ENCODE measurements at regions not wholly inside any gene's neighbourhood (a gene's known extent, or its start where the extent isn't known, plus 50 kb on each side); places are given as distances from the start of the nearest gene placed in this dataset.

DNA sequence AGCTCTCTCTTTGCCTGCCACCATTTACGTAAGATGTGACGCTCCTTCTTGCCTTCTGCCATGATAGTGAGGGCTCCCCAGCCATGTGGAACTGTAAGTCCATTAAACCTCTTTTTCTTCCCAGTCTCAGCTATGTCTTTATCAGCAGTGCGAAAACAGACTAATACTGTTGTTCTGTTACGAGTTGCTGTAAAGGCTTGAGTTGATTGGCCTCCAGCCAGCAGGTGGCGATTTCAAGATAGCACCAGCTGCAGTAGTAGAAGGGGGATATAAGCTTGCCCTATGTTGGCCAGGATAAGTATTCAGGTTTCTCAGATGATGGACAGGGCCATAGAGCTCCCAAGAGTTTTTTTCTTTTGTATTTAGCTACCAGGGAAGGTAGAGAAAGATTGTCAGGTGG lies 385.5 kb downstream of the MZT1 start:
- Mint-ChIP-seq H3K4me3 (no peak overlapping the region), H3K27ac (no peak overlapping the region), H3K36me3 (no peaks in the 10 kb centered on the region), H3K9me3 (peaks cover 3 to 9% (median 6%) of the 10 kb centered on the region in 3 donors), H3K4me1 (peaks cover 0 to 4% (median 0%) of the 10 kb centered on the region in 3 donors), H3K27me3 (no peaks in the 10 kb centered on the region)

DNA sequence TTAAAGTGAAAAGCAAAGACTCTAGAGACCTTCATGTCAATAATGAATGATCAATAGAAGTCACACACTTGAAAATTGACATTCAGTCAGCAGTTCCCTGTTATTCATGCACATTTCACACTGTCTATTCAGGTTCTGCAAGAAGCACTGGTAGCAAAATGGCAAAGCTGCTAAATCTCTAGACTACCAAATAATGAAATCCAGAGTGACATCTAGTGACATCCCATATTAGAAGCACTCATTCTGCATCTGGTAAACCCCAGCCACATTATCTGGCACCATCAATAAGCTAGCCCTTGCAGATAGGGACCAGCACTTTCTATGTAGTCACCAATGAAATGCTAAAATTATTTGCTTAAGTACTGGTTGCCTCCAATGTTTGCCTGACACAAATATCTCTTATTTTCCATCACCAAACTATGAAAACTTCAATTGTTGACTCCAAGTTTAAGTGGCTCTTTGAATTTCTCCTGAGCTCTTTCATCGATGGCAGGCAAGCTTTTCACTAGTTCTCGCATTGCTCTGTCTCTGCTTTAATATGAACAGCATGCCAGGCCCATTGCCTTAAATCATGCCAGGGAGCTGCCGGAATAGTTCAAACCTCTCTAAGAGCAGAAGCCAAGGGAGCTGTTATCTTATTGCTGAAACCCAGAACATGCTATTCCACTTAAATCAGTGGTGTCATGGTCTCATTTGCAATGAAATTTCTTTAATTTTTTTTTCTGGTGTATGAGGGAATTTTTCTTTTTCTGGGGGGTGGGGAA lies 409.9 kb downstream of the MZT1 start:
- peaks cover 2 to 5% (median 2%) of the 10 kb centered on the region in 3 donors for H3K9me3 Mint-ChIP-seq
- H3K27ac Mint-ChIP-seq = no peak overlapping the region
- H3K27me3 Mint-ChIP-seq = no peaks in the 10 kb centered on the region
- H3K36me3 Mint-ChIP-seq = no peaks in the 10 kb centered on the region
- H3K4me1 Mint-ChIP-seq = no peaks in the 10 kb centered on the region
- H3K4me3 Mint-ChIP-seq = no peak overlapping the region

GRCh38 chr13:72316716-72317115 lies 410.7 kb downstream of the MZT1 start:
- H3K36me3 Mint-ChIP-seq = no peaks in the 10 kb centered on the region
- H3K9me3 Mint-ChIP-seq = peaks cover 2 to 8% (median 2%) of the 10 kb centered on the region in 3 donors
- H3K4me3 Mint-ChIP-seq = no peak overlapping the region
- H3K27me3 Mint-ChIP-seq = no peaks in the 10 kb centered on the region
- H3K4me1 Mint-ChIP-seq = no peaks in the 10 kb centered on the region
- no peak overlapping the region for H3K27ac Mint-ChIP-seq

- H3K36me3 Mint-ChIP-seq = no peaks in the 10 kb centered on the region
- H3K27ac Mint-ChIP-seq = no peak overlapping the region
- no peak overlapping the region for H3K4me3 Mint-ChIP-seq
Observed at GRCh38 chr13:72315312-72315711, 412.1 kb downstream of the MZT1 start.

GRCh38 chr13:72314210-72314609 lies 413.2 kb downstream of the MZT1 start:
- Mint-ChIP-seq H3K4me1 (no peaks in the 10 kb centered on the region), H3K27me3 (no peaks in the 10 kb centered on the region), H3K27ac (no peak overlapping the region)

More at GRCh38 chr13:72315312-72315711, 412.1 kb downstream of the MZT1 start:
- Mint-ChIP-seq H3K4me1 (no peaks in the 10 kb centered on the region), H3K9me3 (peaks cover 2 to 10% (median 2%) of the 10 kb centered on the region in 3 donors), H3K27me3 (no peaks in the 10 kb centered on the region)

DNA sequence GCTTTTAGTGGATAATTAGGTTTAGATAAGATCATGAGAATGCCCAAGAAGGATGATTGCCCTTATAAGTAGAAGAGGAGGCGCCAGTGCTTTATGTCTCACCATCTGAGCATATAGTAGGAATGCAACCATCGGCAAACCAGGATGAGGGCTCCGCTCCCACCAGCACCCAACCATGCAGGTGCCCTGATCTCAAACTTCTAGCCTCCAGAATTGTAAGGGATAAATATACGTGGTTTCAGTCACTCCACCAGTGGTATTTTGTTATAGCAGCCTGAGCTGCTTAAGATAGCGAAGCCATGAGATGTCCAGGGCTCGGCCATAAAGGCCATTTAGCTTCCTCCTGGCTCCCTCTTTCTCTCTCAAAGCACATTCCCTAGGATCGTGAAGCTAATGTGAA lies 413.9 kb downstream of the MZT1 start:
- H3K36me3 Mint-ChIP-seq = no peaks in the 10 kb centered on the region
- no peaks in the 10 kb centered on the region for H3K4me1 Mint-ChIP-seq
- peaks cover 0 to 10% (median 2%) of the 10 kb centered on the region in 3 donors for H3K9me3 Mint-ChIP-seq
- H3K4me3 Mint-ChIP-seq = no peak overlapping the region
- H3K27ac Mint-ChIP-seq = no peak overlapping the region
- no peaks in the 10 kb centered on the region for H3K27me3 Mint-ChIP-seq

More at GRCh38 chr13:72314210-72314609, 413.2 kb downstream of the MZT1 start:
- no peak overlapping the region for H3K4me3 Mint-ChIP-seq
- H3K9me3 Mint-ChIP-seq = peaks cover 0 to 10% (median 2%) of the 10 kb centered on the region in 3 donors
- no peaks in the 10 kb centered on the region for H3K36me3 Mint-ChIP-seq

DNA sequence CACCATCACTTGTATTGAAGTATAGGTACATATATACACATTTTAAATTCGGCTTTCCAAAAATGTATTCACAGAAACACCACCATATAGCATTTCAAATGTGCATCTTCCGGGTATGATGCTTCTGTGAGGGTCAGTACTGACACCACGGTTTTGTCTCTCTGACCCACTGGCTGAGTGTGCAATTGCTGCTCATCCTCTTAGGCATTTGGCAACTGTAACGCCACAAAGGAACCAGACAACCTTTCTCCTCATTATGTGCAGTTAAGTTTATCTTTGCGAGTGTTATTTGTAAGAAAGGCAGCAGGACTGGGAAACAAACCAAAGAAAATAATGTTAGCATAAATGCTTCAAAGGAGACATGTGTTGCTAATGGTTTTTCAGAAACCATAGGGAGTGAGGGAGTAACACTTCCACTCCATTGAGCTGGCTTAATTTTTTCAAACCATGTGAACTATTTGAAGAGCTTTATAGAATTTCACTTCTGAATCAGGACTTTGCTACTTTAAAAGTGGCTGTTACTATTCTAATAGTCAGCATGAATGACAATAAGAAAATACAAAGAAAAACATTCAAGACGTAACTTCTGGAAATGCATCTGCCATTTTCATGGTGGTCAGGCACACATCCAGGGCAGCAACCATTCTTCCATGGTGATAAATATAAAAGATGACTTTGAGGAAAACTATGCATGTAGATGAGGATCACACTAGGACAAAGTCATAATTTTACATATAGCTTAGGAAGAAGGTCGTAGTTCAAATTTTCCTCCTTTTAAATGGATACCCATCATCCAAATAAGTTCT lies 423.3 kb downstream of the MZT1 start:
- no peak overlapping the region for H3K27ac Mint-ChIP-seq
- H3K4me1 Mint-ChIP-seq = no peaks in the 10 kb centered on the region
- H3K36me3 Mint-ChIP-seq = no peaks in the 10 kb centered on the region
- H3K4me3 Mint-ChIP-seq = no peak overlapping the region
- no peaks in the 10 kb centered on the region for H3K27me3 Mint-ChIP-seq
- H3K9me3 Mint-ChIP-seq = peaks cover 2 to 3% (median 3%) of the 10 kb centered on the region in 3 donors

DNA sequence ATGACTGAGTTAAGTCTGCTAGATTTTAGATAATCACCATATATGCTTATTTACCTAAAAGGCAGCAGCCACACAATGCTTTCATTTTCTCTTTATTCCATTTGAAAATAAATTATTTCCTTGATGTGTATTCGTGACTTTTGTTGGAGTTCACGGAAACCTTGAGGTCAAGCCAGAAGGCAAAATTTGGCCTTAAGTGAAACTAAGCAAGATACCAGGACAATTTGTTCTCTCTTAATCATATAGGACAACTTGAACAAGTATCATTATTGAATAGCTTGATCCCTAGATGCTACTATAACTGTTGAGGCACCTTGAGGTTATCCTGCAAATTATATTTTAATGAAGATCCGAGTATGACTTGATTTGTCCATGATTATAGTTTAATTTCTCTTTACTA lies 429.2 kb upstream of the DACH1 start:
- Mint-ChIP-seq H3K9me3 (peaks cover 0 to 3% (median 2%) of the 10 kb centered on the region in 3 donors), H3K4me3 (no peak overlapping the region), H3K4me1 (no peaks in the 10 kb centered on the region), H3K27me3 (no peaks in the 10 kb centered on the region), H3K27ac (no peak overlapping the region), H3K36me3 (peaks cover 1% of the 10 kb centered on the region)

DNA sequence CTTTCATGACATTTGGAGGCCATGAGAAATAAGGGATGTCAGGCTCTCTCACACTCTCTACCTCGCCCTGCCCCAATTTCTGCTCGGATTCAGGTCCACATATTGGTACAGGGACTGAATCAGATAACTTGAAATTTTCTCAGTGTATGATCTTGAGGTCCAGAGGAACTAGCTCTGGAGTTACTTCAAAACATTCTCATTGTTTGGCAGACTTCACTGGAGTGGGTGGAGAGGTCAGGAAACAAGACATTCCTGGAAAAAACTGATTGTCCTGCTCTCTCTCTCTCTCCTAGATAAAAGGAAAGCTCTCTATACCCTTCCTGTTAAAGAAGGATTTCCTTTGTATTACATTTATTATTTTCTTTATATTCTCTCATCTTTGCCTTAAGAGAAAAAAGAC lies 428.1 kb upstream of the DACH1 start:
- peaks cover 1% of the 10 kb centered on the region for H3K36me3 Mint-ChIP-seq
- H3K27me3 Mint-ChIP-seq = no peaks in the 10 kb centered on the region
- H3K4me3 Mint-ChIP-seq = no peak overlapping the region
- no peaks in the 10 kb centered on the region for H3K4me1 Mint-ChIP-seq
- H3K9me3 Mint-ChIP-seq = peaks cover 0 to 4% (median 3%) of the 10 kb centered on the region in 3 donors
- H3K27ac Mint-ChIP-seq = no peak overlapping the region

DNA sequence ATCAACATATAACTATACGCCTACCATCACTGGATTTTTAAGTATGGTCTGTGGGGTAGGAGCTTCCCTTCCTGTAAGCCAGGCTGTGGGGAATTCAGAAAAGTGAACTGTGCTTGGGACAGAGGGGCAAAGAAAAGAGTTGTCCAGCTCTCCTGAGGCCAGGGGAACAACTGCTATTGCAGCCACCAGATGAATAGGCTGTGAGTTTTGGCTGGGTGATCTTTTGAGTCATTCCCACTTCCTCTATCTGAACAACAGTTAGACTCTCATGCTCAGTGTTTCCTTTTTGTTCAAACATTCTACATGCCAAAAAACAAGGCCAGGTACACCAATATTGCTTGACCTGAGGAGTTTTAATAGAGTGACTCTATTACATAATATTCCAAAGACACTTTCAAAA lies 426.2 kb upstream of the DACH1 start:
- Mint-ChIP-seq H3K4me3 (peak overlapping the region in 1 of 4 donors; percentile 27), H3K4me1 (no peaks in the 10 kb centered on the region), H3K27me3 (no peaks in the 10 kb centered on the region), H3K36me3 (peaks cover 1% of the 10 kb centered on the region), H3K9me3 (peaks cover 0 to 5% (median 3%) of the 10 kb centered on the region in 3 donors), H3K27ac (no peak overlapping the region)

DNA sequence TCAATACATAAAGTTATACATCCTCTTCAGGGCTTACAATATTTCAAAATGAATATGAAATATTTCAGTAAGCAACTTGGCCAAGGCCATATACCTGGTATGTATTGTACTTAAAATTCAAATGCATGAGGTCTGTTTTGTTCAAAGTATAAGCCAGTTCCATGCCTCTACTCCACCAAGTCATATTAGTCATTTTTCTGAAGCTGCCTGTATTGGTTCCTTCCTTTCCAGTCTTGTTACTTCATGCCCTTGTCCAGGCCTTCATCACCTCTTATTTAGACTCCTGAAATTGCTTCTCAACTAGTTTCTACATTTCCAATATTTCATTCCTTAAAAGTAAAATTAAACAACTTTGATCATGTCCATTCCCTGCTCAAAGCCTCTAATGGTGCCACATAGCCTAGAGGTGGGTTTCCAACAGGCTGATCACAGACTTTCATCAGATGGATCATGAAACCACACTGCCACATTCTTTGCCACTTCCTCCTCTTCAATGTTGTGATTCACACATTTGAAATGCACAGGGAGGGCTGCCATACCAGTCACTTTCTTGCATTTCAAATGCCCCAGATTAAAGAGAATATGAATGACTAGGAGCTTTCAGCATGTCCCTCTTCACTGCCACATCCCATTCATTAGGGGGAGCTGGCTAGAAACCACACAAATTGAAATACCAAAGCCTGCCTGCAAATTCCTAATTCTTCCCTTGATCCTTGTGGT lies 424.1 kb upstream of the DACH1 start:
- Mint-ChIP-seq H3K4me1 (no peaks in the 10 kb centered on the region), H3K4me3 (no peak overlapping the region), H3K9me3 (peaks cover 0 to 9% (median 3%) of the 10 kb centered on the region in 3 donors), H3K27ac (no peak overlapping the region), H3K36me3 (peaks cover 1% of the 10 kb centered on the region), H3K27me3 (no peaks in the 10 kb centered on the region)

- H3K4me1 Mint-ChIP-seq = no peaks in the 10 kb centered on the region
- H3K36me3 Mint-ChIP-seq = no peaks in the 10 kb centered on the region
Observed at GRCh38 chr13:72286421-72286820, 419.4 kb upstream of the DACH1 start.

DNA sequence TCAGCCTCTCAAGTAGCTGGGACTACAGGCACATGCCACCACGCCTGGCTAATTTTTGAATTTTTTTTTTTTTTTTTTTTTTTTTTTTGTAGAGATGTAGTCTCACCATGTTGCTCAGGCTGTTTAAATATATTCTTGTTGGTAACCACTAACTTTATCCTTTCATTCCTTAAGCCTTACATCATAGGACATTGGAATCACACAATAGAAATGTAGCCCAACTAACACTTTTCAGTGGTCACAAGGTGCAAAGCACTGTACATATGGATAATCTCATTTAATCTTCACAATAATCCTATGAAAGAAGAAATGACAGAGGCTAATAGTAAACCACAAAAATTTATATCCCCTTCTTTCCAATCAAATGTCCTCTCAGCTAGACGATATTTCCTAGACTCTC lies 417.8 kb upstream of the DACH1 start:
- Mint-ChIP-seq H3K4me1 (no peaks in the 10 kb centered on the region), H3K36me3 (no peaks in the 10 kb centered on the region), H3K27ac (no peak overlapping the region), H3K9me3 (peaks cover 0 to 10% (median 4%) of the 10 kb centered on the region in 3 donors), H3K27me3 (no peaks in the 10 kb centered on the region), H3K4me3 (no peak overlapping the region)

More at GRCh38 chr13:72286421-72286820, 419.4 kb upstream of the DACH1 start:
- Mint-ChIP-seq H3K4me3 (no peak overlapping the region), H3K27ac (no peak overlapping the region), H3K27me3 (no peaks in the 10 kb centered on the region), H3K9me3 (peaks cover 0 to 15% (median 4%) of the 10 kb centered on the region in 3 donors)

DNA sequence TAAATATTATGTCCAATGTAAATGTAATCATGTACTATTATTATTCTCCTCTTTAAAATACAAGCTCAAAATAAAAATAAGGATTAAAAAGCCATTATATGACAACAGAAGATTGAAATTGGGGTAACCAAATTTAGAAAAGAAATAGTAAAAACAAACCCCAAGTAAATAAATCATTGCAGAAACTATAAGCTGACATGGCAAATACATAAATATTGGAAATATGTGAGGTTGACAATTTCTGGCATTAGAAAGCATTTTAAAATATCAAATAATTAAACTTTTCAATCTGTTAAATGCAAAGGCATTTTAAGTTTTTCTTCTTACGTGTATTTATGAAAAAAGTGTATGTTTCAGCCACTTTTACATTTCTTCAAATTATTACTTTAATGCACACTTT lies 394.7 kb upstream of the DACH1 start:
- peaks cover 5 to 8% (median 6%) of the 10 kb centered on the region in 3 donors for H3K9me3 Mint-ChIP-seq
- no peaks in the 10 kb centered on the region for H3K4me1 Mint-ChIP-seq
- H3K27me3 Mint-ChIP-seq = no peaks in the 10 kb centered on the region
- no peak overlapping the region for H3K4me3 Mint-ChIP-seq
- no peak overlapping the region for H3K27ac Mint-ChIP-seq
- H3K36me3 Mint-ChIP-seq = no peaks in the 10 kb centered on the region

- Mint-ChIP-seq H3K27ac (no peak overlapping the region), H3K27me3 (no peaks in the 10 kb centered on the region), H3K4me1 (no peaks in the 10 kb centered on the region), H3K9me3 (peaks cover 4 to 7% (median 5%) of the 10 kb centered on the region in 3 donors), H3K36me3 (no peaks in the 10 kb centered on the region), H3K4me3 (no peak overlapping the region)
Observed at GRCh38 chr13:72259528-72259927, 392.5 kb upstream of the DACH1 start.
